Adrenal gland (tissue), 5 donors: ENCODE measurements at regions not wholly inside any gene's neighbourhood (a gene's known extent, or its start where the extent isn't known, plus 50 kb on each side); places are given as distances from the start of the nearest gene placed in this dataset.
"Not testable (repeated sequence)": the region's sequence is repeated elsewhere in the genome, so short reads cannot be mapped to it uniquely, and the experiment has no call there.

Experiments used
- POLR2A ChIP-seq, 2 donors: fragments of 450-650 bp; IDR thresholded peaks; one replicate each; pipeline ENCODE4 v1.6.1; 2017; ENCODE audit warnings: antibody characterized with exemption in 2 of 2, mild to moderate bottlenecking in 2 of 2, moderate library complexity in 1 of 2
- TF ChIP-seq, protein P1 (sequence below), 6 experiments: fragments of 450-650 bp in 4 of 6; fragments of 200-600 bp in 2 of 6; sonication (generic) in 1 of 6; IDR thresholded peaks; 1 replicate in 5 of 6; 2 replicates in 1 of 6; pipeline versions ENCODE4 v1.5.1 to v1.8.0; 2016 to 2021; ENCODE audit warnings: antibody characterized with exemption in 6 of 6, mild to moderate bottlenecking in 2 of 6, moderate library complexity in 1 of 6
- donor health status: DM: no; HTN: no; CAD: no.

DNA sequence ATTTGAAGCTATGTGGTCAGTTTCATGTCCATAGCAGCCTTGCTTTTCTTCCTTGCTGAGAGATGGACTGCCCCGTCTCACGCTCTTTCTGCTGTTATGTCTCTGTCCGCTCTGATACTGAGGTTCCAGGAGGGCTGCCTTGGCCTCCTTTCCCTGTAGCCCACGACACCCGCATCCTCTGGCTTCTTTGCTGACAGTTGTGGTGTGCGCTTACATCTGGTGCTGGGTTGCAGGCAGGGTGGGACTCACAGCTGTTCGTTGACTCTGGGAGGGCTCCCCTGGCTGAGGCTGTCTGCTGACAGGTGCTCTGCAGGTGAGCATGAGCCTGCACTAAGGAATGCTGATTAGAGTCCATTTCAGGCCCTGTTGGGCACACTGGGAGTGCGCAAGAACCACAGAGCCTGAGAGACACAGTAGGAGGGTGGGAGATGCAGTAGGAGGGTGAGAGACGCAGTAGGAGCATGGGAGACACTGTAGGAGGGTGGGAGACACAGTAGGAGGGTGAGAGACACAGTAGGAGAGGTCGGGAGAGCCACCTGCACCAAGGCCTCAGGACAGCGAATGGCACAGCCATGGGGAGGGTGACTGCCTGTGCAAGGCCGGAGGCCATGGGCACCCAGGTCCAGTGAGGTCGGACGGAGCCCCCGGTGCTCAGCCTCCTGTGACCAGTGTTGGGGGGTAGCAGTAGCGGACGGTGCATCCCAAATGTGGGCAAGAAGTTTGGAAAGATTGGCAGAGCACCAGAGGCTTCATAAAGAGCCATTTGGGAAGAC is 71.5 kb downstream of the NPIPB11 start:
- TF ChIP-seq, protein P1, sequence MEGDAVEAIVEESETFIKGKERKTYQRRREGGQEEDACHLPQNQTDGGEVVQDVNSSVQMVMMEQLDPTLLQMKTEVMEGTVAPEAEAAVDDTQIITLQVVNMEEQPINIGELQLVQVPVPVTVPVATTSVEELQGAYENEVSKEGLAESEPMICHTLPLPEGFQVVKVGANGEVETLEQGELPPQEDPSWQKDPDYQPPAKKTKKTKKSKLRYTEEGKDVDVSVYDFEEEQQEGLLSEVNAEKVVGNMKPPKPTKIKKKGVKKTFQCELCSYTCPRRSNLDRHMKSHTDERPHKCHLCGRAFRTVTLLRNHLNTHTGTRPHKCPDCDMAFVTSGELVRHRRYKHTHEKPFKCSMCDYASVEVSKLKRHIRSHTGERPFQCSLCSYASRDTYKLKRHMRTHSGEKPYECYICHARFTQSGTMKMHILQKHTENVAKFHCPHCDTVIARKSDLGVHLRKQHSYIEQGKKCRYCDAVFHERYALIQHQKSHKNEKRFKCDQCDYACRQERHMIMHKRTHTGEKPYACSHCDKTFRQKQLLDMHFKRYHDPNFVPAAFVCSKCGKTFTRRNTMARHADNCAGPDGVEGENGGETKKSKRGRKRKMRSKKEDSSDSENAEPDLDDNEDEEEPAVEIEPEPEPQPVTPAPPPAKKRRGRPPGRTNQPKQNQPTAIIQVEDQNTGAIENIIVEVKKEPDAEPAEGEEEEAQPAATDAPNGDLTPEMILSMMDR (IDR thresholded peaks at IDR 0.05): not testable (repeated sequence)
- TF ChIP-seq POLR2A (IDR thresholded peaks at IDR 0.05): not testable (repeated sequence)
